Activated CD4-positive, alpha-beta T cell treated with anti-CD3 and anti-CD28 coated beads for 48 hours (primary cell): ENCODE measurements at regions not wholly inside any gene's neighbourhood (a gene's known extent, or its start where the extent isn't known, plus 50 kb on each side); places are given as distances from the start of the nearest gene placed in this dataset.

ENCODE experiments used
- DNase-seq: peaks from one replicate; pipeline ENCODE4 v3.0.0-alpha.2; 2020

DNA sequence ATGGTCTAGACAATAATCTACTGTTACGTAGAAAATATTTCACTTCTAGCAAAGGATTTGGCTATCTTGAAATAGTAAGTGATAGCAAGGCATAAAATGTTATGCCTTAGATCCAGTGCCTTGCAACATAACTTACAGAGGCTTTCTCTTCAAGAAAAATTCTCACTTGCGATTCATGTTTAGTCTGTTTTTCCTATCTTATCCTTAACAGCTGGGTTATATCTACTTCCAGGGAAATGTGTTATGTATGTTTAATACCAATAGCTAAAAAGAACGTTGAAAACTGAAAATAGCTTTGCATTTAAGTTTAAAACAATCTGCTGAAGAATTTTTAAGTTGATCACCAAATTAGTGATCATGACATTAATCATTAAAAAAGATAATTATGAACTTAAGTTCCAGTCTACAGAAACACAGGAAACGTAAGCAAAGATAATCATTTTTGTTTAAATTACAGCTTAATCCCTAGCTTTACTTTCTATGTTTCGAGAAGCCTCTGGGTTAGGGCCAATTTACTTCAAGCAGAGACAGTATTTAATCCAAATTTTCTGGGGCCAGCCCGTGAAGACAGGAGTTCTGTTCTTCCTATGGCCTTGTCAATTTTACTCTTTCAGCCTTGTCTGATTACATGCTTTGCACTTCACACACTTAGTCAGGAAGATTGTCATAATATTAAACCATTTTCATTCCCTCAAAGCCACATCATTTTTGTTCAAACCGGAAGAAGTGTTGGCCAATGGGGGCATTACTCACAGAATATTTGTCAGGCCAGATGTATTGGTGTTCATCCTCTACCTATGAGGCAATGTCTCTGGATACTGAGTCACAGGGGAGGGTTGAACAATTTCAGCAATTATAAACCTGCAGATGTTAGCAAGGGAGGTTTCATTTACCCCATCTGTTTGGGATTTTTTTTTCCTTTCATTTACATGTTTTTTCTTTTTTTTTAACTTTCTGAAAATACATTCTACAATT lies 1132.9 kb upstream of the ZEB2 start:
- no peak for DNase-seq

DNA sequence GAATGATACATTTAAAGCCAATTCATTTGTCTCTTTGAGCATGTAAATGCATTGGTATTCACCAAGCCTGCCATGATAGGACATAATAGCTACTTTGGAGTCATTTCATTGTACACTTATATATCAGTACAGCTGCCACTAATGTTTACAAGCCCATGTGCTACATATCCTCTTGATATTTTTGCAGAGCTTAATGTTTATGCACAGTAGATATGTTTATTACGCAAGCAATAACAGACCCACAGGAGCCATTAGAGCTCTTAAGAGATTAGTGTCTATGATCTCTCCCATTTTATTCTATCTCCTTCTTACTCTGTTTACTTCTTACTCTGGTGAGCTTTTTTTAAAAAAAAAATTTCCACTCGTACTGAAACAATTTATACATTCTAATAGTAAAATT lies 1132.1 kb upstream of the ZEB2 start:
- DNase-seq, result no peak

DNA sequence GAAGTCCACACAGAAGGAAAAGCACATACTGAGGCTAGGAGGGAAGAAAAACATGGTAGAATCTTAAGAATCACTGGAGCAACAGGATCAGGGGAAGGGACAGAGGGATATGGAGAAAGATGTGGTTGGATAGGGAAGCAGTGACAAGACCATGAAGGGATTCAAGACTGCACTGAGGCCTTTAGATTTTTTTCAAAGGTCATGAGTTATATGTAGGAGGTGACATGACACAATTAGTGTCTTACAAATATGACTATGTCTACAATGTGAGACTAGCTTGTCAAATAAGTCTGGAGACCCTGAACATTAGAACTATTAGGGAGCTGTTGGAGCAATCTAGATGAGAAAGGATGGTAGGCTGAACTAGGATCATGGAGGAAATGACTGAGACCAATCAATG lies 1130.3 kb upstream of the ZEB2 start:
- DNase-seq, result no peak

DNA sequence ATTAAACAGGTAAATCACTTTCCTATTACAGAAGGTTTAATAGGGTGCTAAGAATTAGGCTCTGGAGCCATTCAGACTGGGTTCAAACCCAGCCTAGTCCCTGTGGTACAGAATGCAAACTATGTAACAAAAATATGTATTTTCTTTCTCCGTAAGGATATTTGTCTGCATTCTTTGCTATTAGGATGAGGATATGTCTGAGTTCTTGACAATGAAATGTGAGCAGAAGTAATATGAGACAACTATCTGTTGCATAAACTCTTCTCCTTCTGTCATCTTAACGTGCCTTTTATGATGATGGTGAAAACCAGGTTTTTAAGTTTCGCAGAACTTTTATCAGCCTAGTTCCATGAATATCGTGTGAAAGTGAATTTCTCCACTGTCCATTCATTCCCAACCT lies 1129.1 kb upstream of the ZEB2 start:
- DNase-seq, result no peak

DNA sequence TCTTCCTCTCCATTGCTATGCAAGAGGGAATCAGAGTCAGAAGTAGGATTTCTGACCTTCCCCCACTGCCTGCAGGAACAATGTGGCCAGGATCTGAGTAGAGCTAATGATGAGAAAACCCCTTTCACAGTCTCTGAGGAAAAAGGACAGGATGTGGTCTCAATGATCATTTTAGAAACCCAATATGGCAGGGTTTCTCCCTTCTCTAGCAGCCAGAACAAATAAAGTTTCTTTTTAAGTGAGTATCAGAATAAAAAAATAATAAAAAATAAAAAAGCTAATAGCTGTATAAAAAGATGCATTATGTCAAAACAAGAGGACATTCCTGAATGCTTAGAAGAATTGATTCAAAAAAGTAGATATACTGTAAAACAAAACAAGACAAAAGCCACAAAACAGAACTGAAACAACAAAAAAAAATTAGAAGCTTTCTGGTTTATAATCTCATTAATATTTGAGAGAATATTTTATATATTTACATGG lies 1124.9 kb upstream of the ZEB2 start:
- no peak for DNase-seq

DNA sequence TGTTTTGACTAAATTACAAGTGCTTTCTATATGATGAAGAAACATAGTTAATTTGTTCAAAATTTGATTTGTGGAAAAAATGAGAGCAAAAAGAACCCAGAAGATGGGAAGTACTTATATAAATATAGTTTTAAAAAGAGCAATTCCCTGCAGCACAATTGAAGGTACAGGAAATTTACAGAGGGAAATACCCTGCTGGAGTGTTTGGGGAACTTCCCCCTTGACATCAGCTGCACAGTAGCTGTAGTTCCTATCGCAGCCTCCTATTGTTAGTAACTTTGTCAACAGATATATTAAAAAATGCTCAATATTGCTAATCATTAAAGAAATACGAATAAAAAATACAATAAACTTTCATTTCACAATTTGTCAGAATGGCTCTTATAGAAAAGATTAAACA lies 1118.8 kb upstream of the ZEB2 start:
- DNase-seq, result no peak

DNA sequence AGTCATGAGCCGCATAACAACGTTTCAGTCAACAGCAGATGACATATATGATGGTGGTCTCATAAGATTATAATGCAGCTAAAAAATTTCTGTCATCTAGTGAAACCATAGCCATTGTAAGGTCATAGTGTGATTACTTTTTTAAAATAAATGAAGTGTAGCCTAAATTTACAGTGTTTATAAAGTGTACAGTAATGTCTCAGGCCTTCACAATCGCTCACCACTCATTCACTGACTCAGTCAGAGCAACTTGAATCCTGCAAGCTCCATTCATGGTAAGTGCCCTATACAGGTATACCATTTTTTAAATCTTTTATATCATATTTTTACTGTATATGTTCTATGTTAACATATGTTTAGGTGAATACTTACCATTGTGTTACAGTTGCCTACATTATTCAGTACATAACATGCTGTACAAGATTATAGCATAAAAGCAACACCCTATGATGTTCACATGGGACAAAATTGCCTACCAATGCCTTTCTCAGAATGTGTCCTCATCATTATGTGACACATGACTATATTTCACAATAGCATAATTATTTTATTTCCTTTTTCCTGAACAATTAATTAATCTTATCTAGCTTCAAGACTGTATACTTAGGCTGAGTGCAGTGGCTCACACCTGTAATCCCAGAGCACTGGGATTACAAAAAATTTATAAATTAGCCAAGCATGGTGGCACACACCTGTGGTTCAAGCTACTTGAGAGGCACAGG lies 1115.9 kb upstream of the ZEB2 start:
- no peak for DNase-seq

DNA sequence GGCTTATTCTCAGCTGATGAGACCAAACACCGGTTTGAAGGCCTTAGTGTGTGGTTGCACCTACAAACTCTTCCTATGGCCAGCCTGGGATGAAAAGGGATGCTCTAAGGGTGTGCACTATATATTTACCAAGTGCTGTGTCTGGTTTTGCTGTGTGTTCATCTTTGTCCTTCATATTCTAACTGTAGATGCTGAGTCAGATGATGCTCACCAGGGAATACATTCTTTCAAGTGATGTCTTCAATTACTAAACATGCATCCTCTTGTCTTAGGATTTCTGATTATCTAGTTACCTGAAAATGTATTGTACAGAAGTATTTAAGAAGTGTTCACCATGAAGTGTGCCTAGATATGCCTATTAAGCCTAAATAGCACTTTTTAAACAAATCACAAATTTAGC lies 1111.6 kb upstream of the ZEB2 start:
- DNase-seq, result no peak

DNA sequence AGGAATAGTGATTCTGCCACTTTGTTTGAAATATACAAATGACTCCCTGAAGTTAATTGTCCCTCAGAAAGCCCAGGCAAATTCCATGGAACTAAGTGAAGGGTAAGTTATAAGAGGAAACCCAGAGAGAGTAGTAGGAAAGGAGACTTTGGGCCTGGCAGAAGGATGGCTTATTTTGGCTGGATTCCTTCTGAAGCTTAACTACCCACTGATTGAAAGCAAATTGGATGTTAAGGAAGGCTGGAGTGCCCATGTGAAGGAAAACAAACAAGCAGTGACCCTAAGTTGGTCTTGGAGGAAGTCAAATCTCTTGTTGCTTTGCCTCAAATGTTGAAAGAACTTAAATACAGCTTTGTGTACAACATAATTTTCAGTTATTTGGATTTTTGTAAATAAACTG lies 1106.4 kb upstream of the ZEB2 start:
- no peak for DNase-seq

DNA sequence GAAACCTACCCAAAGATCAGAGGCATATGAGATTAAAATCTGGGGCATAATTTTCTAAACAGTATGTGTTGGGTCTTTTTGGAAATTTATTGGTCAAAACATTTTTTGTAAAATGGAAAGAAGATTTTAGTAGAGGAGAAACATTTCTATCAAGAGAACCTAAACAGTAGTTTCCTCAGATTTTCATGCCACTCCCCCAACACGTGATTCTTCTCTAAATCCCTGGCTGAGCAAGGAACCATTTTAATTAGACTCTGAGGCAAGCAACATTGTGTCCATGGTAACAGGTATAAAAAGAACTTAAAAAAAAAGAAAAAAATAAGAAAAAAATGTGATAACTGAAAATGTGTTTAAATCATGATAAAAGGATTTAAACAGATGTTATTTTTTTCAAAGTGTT lies 1105.2 kb upstream of the ZEB2 start:
- DNase-seq, result no peak

DNA sequence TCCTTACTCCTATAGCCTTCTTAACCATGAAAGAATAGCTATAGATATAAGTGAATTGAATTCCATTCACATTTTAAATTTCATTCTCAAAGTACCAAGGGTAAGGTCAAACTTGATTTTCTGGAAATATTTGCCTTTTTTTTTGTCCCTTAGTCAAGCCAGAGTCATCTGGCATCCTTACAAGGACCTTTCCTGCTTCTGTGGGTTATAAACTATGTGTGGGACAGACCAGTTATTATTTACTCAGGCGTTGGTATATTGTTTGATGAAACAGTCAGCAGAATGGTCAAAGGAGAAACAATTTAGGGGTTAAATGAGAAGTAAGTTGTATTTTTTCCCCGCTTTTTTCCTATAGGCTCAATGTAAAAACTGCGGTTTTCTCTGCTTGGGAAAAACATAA lies 1103.2 kb upstream of the ZEB2 start:
- DNase-seq, result no peak

DNA sequence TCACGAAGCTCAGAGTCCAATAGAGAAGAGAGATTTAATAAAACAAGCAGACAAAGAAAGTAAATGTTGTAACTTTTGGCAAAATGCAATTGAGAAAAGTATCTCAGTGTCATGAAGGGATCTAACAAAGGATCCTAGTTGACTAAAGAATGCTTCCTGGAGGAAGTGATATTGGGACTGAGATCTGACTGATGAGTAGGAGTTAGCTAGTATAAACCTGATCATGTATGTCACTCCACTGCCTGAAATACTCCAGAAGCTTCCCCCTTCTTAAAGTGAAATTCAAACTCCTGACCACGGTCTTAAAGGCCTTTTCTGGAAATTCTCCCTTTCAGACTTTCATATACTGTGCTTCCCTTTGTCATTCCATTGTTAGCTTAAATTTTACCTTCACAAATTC lies 1102.4 kb upstream of the ZEB2 start:
- DNase-seq, result no peak

DNA sequence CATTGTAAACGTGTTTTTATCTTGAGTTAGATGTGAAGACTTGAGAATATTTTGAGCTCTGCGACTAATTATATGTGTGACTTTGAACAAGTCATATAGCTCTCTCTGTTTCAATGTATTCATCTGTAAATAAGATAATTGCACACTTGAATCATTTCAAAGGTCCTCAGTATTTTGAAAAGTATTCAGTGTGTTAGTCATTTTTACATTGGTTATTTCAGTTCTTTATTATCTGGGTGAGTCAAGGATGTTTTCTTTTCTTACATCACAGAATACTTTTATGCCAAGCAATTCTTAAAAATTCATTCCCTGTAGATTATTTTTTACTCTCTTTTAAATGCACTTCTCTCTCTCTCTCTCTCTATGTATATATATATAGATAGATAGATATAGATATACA lies 1098.0 kb upstream of the ZEB2 start:
- DNase-seq, result no peak

DNA sequence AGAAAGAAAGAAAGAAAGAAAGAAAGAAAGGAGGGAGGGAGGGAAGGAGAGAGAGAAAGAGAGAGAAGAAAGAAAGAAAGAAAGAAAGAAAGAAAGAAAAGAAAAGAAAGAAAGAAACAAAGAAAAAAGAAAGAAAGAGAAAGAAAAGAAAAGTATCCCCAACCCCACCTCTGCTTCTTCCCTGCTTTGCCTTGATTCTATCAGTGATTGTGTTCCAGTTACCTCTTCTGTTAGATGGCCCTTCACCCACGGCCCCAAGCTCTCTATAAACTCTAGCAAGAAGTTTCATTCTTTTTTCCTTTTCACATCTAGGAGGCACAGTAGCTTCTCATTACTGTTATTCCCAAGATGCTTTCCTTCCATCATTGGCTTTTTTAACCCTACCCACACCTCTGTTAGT lies 1097.5 kb upstream of the ZEB2 start:
- no peak for DNase-seq

DNA sequence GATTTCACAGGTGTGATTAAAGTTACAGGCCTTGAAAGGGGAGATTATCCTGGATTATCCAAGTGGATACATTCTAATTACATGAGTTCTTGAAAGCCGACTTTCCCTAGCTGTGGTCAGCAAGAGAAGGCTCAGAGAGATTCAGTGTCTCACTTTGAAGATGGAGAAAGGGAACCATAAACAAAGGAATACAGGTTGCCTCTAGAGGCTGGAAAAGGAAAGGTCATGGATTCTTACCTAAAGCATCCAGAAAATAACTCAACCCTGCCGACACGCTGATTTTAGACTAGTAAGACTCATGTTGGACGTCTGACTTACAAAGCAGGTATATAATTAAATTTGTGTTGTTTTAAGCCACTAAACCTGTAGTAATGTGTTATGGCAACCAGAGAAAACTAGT lies 1095.7 kb upstream of the ZEB2 start:
- no peak for DNase-seq

DNA sequence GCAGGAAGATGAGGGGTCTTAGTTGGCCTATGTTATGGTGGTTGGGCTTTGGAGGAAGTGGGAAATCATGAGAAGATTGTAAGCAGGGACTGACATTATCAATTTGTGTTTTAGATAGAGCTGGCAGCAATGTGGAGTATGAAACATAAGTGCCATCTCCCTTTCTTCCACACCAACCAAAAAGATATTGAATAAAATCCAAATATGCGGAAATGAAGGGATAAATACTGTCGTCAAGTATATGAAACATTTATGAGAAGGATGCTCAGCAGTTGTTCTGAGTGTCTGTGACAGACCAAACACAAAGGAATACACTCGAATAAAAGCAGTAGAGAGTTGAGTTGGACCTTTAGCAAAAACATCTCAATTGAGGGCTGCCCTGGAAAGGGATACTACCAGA lies 1090.0 kb upstream of the ZEB2 start:
- no peak for DNase-seq

DNA sequence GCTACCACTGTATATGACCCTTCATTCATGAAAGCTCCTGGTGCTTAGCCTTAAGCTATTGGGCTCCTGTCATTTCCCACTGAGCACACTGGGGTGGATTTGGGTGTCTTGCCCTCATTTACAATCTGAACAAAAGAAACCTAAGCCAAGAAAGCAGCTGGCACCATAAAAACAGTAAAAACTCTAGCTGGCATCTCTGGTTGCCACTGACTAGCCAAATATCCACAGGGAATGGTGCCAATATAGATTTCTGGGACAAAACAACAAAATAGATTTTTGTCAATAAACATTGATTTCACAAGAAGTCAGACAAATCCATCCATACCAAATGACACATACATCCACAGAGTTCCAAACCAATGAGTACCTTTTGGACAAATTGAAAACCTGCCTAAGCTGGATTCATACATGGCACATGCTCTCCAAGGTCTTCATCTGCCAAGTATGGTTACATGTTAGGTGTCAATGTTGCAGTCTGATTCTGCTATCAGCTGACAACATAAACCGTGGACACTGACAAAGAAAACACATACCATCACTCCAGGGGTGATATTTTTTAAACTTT lies 1081.5 kb upstream of the ZEB2 start:
- no peak for DNase-seq

DNA sequence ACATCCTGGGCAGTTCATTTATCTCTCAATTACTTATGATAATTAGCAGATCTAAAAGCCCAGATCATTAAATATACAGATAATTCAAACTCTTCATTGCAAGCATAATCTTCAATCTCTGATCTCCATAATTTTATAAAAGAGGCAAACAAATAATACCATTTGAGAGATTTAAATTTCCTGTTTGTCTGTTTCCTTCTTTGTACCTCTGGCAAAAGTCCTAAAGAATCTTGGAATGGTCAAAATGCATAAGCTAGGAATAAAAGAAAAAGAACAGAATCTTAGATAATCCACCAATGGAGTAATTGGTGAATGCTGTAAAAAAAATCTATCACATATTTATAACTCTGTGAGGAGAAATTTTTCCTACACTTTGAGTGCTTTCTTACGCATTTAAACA lies 1080.9 kb upstream of the ZEB2 start:
- DNase-seq, result no peak

DNA sequence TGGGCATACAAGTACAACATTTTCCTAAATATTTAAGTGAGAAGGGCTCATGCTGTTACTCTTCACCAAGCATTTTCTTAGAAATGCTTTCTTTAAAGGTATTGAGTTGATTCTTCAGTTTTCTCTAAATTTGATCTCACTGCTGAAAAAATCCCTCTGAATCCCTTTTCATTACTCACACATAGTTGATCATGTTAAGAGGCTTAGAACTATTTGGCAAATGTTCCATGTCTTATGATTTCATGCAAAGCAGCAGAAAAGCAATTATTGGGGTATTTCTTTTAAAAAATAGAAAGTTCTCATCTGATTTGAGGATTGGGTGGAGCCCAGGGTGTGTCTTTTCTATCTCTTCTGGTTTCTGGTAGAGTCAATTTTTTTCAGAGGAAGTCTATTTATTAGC lies 1079.8 kb upstream of the ZEB2 start:
- no peak for DNase-seq

DNA sequence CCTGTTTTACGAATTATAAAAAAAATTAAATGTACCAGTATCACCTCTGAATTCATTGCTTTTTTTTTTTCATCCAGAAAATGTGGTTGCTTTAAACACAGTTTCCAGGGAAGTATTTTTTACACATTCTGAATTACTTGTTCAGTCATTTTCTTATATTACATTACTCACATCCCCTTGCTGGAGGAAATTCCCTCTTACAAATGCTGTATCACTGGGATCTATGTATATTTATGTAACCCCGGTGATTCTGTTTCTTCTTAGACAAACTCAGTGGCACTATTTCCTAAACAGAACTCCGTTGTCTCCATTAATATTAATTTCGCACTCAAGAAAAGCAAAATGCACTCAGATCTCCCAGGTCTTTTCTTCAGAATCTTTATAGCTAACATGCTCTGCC lies 1078.5 kb upstream of the ZEB2 start:
- no peak for DNase-seq

DNA sequence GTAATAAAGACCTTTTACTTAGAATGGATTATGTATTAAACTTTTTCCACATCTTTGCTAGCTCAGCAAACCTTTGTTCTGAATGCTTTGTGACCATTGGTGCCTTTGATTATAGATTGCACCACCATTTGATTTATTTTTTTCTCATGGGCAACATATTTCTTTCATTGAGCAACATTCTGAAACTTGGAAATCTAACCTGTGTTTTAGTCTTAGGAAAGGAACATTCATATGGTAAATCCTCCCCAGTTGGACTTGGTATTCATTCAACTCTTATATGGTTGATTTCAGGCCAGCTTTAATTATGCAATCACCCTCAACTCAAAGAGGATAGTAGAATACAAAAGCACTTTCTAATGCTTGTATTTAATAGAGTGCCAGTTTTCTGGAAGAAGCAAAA lies 1077.9 kb upstream of the ZEB2 start:
- DNase-seq, result no peak

DNA sequence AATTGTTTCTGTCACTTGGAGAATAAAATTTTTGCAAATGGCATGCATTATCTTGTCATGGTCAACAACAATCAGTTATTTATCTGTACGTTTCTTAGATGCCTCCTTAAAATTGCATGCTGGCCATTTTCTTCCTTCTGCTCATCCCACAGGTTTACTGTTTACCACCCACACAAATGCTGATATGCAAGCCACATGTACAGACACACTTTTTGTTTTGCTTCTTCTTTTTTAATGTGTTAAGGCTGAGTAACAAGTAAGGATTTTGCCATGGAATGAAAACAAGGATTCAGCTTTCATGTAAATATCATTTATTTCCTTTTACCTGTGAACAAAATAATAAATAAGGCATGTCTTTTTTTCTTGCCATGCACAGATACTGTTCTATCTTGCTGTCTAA lies 1077.1 kb upstream of the ZEB2 start:
- no peak for DNase-seq

DNA sequence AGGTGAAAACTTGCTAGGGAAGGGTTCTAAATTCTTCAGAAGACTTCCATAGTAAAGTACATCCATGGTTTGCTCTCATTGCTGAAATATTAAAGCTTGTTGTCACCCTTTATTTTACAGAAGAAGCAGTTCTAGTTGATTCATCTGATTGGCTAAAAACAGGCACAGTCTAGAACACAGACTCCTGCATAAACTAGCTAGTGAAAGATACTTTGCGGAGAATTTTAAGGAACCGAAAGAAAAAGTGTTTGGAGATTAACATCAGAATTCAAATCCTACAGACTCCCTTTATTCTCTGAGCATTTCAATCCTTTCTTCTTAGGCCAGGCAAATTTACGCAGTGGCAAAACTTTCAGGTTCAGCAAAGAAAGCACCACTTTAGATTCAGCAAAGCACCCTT lies 1076.5 kb upstream of the ZEB2 start:
- no peak for DNase-seq

DNA sequence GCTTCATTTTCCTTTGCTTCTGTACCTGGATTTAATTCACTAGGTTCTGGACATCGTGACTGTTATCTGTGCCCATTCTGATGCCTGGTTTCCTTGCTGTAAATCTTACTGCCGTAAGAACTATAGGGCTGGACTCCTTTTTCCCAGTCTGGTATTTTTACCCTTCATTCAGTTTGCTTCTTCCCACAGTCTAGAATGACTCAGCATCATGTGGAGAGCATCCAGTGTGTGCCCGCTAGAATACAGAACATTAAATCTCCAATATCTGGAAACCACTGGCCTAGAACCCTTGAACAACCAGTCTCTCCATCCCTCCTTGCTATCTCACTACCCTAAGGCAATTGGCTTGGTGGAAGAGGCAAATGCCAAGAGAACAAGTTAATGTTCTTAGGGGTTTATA lies 1075.4 kb upstream of the ZEB2 start:
- DNase-seq, result no peak
